GM13977 (cell line): ENCODE measurements at regions not wholly inside any gene's neighbourhood (a gene's known extent, or its start where the extent isn't known, plus 50 kb on each side); places are given as distances from the start of the nearest gene placed in this dataset.
"Not testable (repeated sequence)": the region's sequence is repeated elsewhere in the genome, so short reads cannot be mapped to it uniquely, and the experiment has no call there.

Experiments used
- DNase-seq: peaks from one replicate; pipeline ENCODE4 v3.0.0; 2012; ENCODE audit warnings: low spot score
- in situ Hi-C: fragments of 300-500 bp; cut with MboI; formaldehyde crosslinking; loops from one replicate; pipeline ENCODE4 v1.12.0; 2022; ENCODE audit warnings: low sequenced_read_pairs, low pct_unique_long_range_greater_than_20kb, mixed read lengths, inconsistent platforms; ENCODE audit not compliant: unreplicated experiment
- TF ChIP-seq, protein P1 (sequence below): IDR thresholded peaks from 2 replicates; pipeline ENCODE4 v1.5.1; 2012; ENCODE audit warnings: mild to moderate bottlenecking, control low read depth; ENCODE audit not compliant: insufficient read depth; ENCODE audit errors: extremely low read depth, missing control alignments

- in situ Hi-C loops: no loop called here
- TF ChIP-seq, protein P1, sequence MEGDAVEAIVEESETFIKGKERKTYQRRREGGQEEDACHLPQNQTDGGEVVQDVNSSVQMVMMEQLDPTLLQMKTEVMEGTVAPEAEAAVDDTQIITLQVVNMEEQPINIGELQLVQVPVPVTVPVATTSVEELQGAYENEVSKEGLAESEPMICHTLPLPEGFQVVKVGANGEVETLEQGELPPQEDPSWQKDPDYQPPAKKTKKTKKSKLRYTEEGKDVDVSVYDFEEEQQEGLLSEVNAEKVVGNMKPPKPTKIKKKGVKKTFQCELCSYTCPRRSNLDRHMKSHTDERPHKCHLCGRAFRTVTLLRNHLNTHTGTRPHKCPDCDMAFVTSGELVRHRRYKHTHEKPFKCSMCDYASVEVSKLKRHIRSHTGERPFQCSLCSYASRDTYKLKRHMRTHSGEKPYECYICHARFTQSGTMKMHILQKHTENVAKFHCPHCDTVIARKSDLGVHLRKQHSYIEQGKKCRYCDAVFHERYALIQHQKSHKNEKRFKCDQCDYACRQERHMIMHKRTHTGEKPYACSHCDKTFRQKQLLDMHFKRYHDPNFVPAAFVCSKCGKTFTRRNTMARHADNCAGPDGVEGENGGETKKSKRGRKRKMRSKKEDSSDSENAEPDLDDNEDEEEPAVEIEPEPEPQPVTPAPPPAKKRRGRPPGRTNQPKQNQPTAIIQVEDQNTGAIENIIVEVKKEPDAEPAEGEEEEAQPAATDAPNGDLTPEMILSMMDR: no peak
- no peak for DNase-seq
Observed at GRCh38 chrX:63424063-63424462, 72.9 kb upstream of the SPIN4 start.

GRCh38 chrX:63421411-63421810 lies 70.3 kb upstream of the SPIN4 start:
- no peak for DNase-seq

DNA sequence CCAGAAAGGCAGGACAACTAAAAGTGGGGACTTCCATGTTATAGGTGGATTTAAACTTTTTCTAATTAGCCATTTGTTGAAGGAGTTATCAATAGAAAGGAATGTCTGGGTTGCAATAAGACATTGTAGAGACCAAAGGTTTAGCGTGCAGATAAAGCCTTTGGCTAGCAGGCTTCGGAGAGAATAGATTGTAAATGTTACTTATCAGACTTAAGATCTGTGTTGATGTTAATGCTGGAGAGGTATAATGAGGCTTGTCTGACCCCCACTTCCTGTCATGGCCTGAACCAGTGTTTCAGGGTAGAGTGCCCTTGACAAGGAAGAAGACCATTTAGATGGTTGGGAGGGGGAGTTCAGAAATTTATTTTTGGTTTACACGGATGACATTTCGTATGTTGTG lies 67.1 kb upstream of the SPIN4 start:
- in situ Hi-C loops: no loop called here
- DNase-seq: no peak
- TF ChIP-seq, protein P1: no peak

More at GRCh38 chrX:63421411-63421810, 70.3 kb upstream of the SPIN4 start:
- TF ChIP-seq, protein P1: no peak
- in situ Hi-C loops: no loop called here

- TF ChIP-seq, protein P1: no peak
- in situ Hi-C loops: no loop called here
- DNase-seq: no peak
Observed at GRCh38 chrX:63417649-63418048, 66.5 kb upstream of the SPIN4 start.

GRCh38 chrX:63409934-63410333 lies 58.8 kb upstream of the SPIN4 start:
- DNase-seq, in situ Hi-C loops: not testable (repeated sequence)

- in situ Hi-C loops: no loop called here
- DNase-seq: no peak
- TF ChIP-seq, protein P1: no peak
Observed at GRCh38 chrX:63408050-63408449, 56.9 kb upstream of the SPIN4 start.

GRCh38 chrX:63404332-63404731 lies 53.2 kb upstream of the SPIN4 start:
- no peak for DNase-seq
- TF ChIP-seq, protein P1: no peak
- in situ Hi-C loops: no loop called here
